HG03060 (cell line): ENCODE measurements at regions not wholly inside any gene's neighbourhood (a gene's known extent, or its start where the extent isn't known, plus 50 kb on each side); places are given as distances from the start of the nearest gene placed in this dataset.

Source experiments
- ATAC-seq: cut with Tn5 transposase; IDR thresholded peaks from one replicate; pipeline ENCODE4 v1.9.1; 2021; ENCODE audit warnings: low read depth, moderate number of reproducible peaks; ENCODE audit not compliant: unreplicated experiment

- no peak for ATAC-seq
Measured at GRCh38 chr9:108724122-108724521, 131.7 kb downstream of the ACTL7B start.

GRCh38 chr9:108722396-108722795, 133.4 kb downstream of the ACTL7B start:
- no peak for ATAC-seq

- ATAC-seq: no peak
Measured at GRCh38 chr9:108720191-108720642, 135.6 kb downstream of the ACTL7B start.

GRCh38 chr9:108710424-108710823, 145.4 kb downstream of the ACTL7B start:
- ATAC-seq: no peak

GRCh38 chr9:108709997-108710396, 145.8 kb downstream of the ACTL7B start:
- no peak for ATAC-seq

GRCh38 chr9:108709126-108709525, 146.7 kb downstream of the ACTL7B start:
- ATAC-seq: no peak

- no peak for ATAC-seq
Measured at GRCh38 chr9:108708448-108708847, 147.3 kb downstream of the ACTL7B start.

GRCh38 chr9:108707120-108707519, 148.7 kb downstream of the ACTL7B start:
- no peak for ATAC-seq

- ATAC-seq: no peak
Measured at GRCh38 chr9:108704156-108704852, 151.5 kb downstream of the ACTL7B start.

GRCh38 chr9:108703429-108703828, 152.4 kb downstream of the ACTL7B start:
- no peak for ATAC-seq

- ATAC-seq: no peak
Measured at GRCh38 chr9:108702681-108703080, 153.1 kb downstream of the ACTL7B start.

- ATAC-seq: no peak
Measured at GRCh38 chr9:108698801-108699200, 157.0 kb downstream of the ACTL7B start.

GRCh38 chr9:108698231-108698630, 157.6 kb downstream of the ACTL7B start:
- ATAC-seq: no peak

- no peak for ATAC-seq
Measured at GRCh38 chr9:108696156-108696555, 159.6 kb downstream of the ACTL7B start.

GRCh38 chr9:108694170-108694569, 161.6 kb downstream of the ACTL7B start:
- ATAC-seq: no peak

GRCh38 chr9:108691614-108692013, 164.2 kb downstream of the ACTL7B start:
- no peak for ATAC-seq

- ATAC-seq: no peak
Measured at GRCh38 chr9:108688676-108689075, 167.1 kb downstream of the ACTL7B start.

GRCh38 chr9:108688051-108688450, 167.7 kb downstream of the ACTL7B start:
- no peak for ATAC-seq

- ATAC-seq: no peak
Measured at GRCh38 chr9:108687006-108687987, 168.5 kb downstream of the ACTL7B start.

- no peak for ATAC-seq
Measured at GRCh38 chr9:108684288-108685025, 171.3 kb downstream of the ACTL7B start.

GRCh38 chr9:108683245-108683644, 172.5 kb downstream of the ACTL7B start:
- no peak for ATAC-seq
